ENCODE measurements at regions not wholly inside any gene's neighbourhood (a gene's known extent, or its start where the extent isn't known, plus 50 kb on each side); places are given as distances from the start of the nearest gene placed in this dataset.
"Not testable (repeated sequence)": the region's sequence is repeated elsewhere in the genome, so short reads cannot be mapped to it uniquely, and the experiment has no call there.

- DNase-seq = no peak
Measured at GRCh38 chr3:158882445-158882844, 80.6 kb downstream of the MFSD1 start.

- DNase-seq = no peak
Measured at GRCh38 chr3:158896729-158897128, 94.9 kb downstream of the MFSD1 start.

- no peak for DNase-seq
Measured at GRCh38 chr3:158906749-158907148, 104.9 kb downstream of the MFSD1 start.

GRCh38 chr3:158908187-158908734, 106.4 kb downstream of the MFSD1 start:
- DNase-seq = no peak

GRCh38 chr3:158909870-158910269, 108.0 kb downstream of the MFSD1 start:
- DNase-seq = no peak

- no peak for DNase-seq
Measured at GRCh38 chr3:158911586-158911985, 109.7 kb downstream of the MFSD1 start.

- no peak for DNase-seq
Measured at GRCh38 chr3:158912188-158912587, 110.3 kb downstream of the MFSD1 start.

- DNase-seq = no peak
Measured at GRCh38 chr3:158912621-158913020, 110.8 kb downstream of the MFSD1 start.

- no peak for DNase-seq
Measured at GRCh38 chr3:158916111-158916510, 114.3 kb downstream of the MFSD1 start.

GRCh38 chr3:158918008-158918407, 116.2 kb downstream of the MFSD1 start:
- DNase-seq = no peak

GRCh38 chr3:158918451-158918850, 116.6 kb downstream of the MFSD1 start:
- no peak for DNase-seq

- DNase-seq = no peak
Measured at GRCh38 chr3:158920371-158920770, 118.5 kb downstream of the MFSD1 start.

GRCh38 chr3:158925021-158925420, 123.2 kb downstream of the MFSD1 start:
- no peak for DNase-seq

- no peak for DNase-seq
Measured at GRCh38 chr3:158925828-158926494, 124.1 kb downstream of the MFSD1 start.

GRCh38 chr3:158935846-158936245, 134.0 kb downstream of the MFSD1 start:
- DNase-seq = no peak

GRCh38 chr3:158936530-158937113, 134.8 kb downstream of the MFSD1 start:
- DNase-seq = no peak

- no peak for DNase-seq
Measured at GRCh38 chr3:158950178-158950901, 148.5 kb downstream of the MFSD1 start.

- no peak for DNase-seq
Measured at GRCh38 chr3:158953131-158953530, 151.3 kb downstream of the MFSD1 start.

- DNase-seq = no peak
Measured at GRCh38 chr3:158954420-158954819, 152.6 kb downstream of the MFSD1 start.

GRCh38 chr3:158957777-158958176, 155.9 kb downstream of the MFSD1 start:
- not testable (repeated sequence) for DNase-seq

- no peak for DNase-seq
Measured at GRCh38 chr3:158958873-158959272, 157.0 kb downstream of the MFSD1 start.

GRCh38 chr3:158961471-158961870, 159.6 kb downstream of the MFSD1 start:
- DNase-seq = no peak

GRCh38 chr3:158961911-158962310, 160.1 kb downstream of the MFSD1 start:
- DNase-seq = no peak

- DNase-seq = no peak
Measured at GRCh38 chr3:158970006-158970405, 168.2 kb downstream of the MFSD1 start.

All from activated CD8-positive, alpha-beta memory T cell treated with anti-CD3 and anti-CD28 coated beads, Interleukin-2, amount 50 U/mL, for 48 hours (primary cell).